GM18867 (cell line): ENCODE measurements at regions not wholly inside any gene's neighbourhood (a gene's known extent, or its start where the extent isn't known, plus 50 kb on each side); places are given as distances from the start of the nearest gene placed in this dataset.
A peak's percentile ranks its signal among the peaks of the same experiment; 100 is the strongest.

ENCODE experiments used
- ATAC-seq: cut with Tn5 transposase; IDR thresholded peaks from one replicate; pipeline ENCODE4 v1.9.1; 2021; ENCODE audit warnings: mild to moderate bottlenecking, moderate library complexity; ENCODE audit not compliant: unreplicated experiment

DNA sequence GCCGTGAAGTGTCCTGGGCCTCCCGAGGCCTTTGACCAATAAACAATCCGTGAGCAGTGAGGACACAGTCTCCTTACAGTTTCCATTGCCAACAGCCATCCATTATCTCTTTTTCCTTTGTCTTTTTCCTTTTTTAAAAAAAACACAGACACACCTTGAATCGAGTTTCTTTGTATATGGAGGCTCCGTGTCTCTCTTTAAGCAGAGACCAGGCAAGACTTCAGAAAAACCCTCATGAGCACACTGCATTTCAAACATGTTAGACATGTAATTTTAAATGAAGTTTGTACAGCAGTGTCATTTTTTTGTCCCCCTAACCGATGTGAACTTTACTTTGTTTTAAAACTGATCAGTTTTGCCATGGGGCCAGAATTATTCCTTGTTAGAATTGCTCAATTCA, 111.1 kb downstream of the SPTSSA start:
- no peak for ATAC-seq

DNA sequence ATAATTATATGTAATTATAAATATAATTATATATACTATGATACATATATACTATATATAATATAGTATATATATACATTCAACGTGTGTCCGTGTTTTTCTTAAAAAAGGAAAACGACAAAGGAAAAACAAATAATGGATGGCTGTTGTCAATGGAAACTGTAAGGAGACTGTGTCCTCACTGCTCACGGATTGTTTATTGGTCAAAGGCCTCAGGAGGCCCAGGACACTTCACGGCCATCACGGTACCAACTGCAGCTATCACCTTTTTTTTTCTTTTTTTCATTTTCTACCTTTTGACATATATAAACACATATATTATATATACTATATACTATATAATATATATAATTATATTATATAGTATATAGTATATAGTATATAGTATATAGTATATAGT, 113.4 kb downstream of the SPTSSA start:
- no peak for ATAC-seq

DNA sequence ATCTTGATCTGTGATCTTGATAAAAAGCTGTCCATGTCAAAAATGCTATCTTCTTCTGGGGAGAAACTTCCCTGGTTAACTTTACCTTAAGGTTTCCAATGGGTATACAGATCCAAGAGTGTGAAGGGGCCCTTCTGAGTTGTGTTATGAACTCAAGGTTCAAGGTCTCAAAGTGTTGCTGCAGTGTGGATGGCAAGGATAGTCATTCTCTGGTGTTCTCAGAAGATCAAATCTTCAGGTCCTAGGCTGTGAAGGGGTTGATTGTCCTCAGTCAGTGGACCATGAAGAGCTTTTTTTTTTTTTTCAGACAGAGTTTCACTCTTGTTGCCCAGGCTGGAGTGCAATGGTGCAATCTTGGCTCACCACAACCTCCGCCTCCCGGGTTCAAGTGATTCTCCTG, 114.4 kb downstream of the SPTSSA start:
- no peak for ATAC-seq

GRCh38 chr14:34345718-34346465, 116.1 kb downstream of the SPTSSA start:
- no peak for ATAC-seq

GRCh38 chr14:34344318-34344717, 117.7 kb downstream of the SPTSSA start:
- peak; percentile 70 for ATAC-seq

- no peak for ATAC-seq
Measured at GRCh38 chr14:34340025-34340625, 121.9 kb downstream of the SPTSSA start.

DNA sequence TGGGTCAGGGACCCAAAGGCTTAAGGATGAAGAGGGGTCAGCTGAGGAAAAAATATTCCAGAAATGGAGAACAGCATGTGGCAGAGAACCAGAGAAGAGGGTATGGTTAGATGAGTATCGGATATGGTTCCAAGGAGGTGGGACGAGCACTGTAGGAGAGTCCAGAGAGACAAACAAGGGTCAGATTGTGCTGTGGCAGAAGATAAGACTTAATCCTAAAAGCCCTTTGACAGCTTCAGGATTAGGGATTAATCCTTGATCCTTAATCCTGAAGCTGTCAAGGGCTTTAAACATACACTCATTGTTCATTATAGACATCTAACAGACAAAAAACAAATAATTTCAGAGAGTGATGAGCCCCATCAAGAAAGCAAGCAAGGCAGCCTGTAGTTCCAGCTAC, 124.0 kb downstream of the SPTSSA start:
- no peak for ATAC-seq

- ATAC-seq = no peak
Measured at GRCh38 chr14:34336501-34336900, 125.5 kb downstream of the SPTSSA start.

DNA sequence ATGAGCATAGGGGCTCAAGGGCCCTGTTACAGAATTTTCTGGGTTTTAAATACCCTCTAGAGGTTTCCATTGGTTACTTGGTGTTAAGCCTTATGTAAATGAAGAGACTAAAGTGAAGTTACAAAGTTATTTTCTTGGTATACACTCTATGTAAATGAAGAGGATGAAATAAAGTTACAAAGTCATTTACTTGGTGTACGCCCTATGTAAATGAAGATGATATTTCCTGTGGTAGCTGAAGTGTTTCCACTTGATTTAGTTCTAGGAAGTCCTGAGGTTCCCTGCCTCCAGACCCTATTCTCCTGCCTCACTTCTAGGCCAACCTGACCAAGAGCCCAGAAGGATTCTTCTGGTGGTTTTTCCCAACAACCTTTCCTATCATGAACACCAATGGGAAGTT, 126.1 kb downstream of the SPTSSA start:
- no peak for ATAC-seq

GRCh38 chr14:34334329-34334728, 127.7 kb downstream of the SPTSSA start:
- ATAC-seq = no peak

- peak; percentile 95 for ATAC-seq
Measured at GRCh38 chr14:34331728-34332623, 130.1 kb downstream of the SPTSSA start.

DNA sequence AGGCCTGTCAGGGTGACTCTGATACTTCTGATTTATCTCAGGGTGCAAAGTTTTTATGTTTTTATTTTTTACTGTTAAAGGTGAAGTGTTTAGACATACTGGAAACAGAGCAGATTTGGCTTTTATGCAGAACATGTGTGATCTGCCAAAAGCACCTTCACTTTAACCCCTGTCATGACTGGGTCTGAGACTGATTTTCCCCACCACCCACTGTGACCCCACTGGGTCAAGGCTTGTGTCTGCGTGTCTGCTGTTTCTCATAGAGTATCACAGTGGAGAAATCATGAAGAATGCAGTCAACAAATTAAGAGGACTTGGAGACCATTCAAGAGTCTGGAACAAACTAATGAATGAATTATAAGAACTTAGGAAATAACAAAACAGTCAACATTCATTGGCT, 131.2 kb downstream of the SPTSSA start:
- no peak for ATAC-seq

DNA sequence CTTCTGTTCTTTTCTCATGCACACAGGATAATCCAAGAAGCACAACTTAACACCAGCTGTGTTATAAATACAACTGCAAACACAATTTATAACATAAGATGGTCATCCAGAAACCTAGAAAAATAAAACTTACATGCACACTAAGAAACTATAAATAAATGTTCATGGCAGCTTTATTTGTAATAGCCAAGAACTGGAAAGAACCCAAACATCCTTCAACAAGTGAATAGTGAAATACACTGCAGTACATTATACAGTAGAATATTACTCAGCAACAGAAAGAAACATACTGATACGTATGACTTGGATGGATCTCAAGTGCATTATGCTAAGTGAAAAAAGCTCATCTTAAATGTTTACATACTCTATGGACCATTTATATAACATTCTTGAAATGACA, 132.7 kb downstream of the SPTSSA start:
- no peak for ATAC-seq

- ATAC-seq = no peak
Measured at GRCh38 chr14:34328178-34328577, 133.9 kb downstream of the SPTSSA start.

GRCh38 chr14:34325493-34325892, 136.5 kb downstream of the SPTSSA start:
- no peak for ATAC-seq

DNA sequence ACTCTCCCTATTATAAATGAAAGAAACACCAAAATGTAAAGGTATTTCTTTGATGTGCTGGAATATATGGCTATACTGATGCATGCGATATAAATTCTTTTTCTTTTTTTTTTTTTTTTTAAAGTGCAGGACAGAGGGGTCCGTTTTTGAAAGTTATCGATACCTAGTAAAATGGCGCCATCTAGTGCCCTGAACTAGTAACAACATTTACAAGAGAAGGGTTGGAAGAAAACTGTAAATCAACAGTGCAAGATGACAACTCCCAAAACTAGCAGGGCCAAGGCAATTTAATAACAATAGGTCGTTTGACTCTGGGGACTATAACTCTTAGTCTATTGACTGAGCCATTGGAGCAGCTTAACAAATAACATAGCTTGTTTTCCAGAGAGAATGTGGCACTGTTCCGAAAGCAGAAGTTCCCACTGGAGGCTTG, 137.7 kb downstream of the SPTSSA start:
- ATAC-seq = no peak

- peak; percentile 85 for ATAC-seq
Measured at GRCh38 chr14:34322940-34323418, 139.1 kb downstream of the SPTSSA start.

DNA sequence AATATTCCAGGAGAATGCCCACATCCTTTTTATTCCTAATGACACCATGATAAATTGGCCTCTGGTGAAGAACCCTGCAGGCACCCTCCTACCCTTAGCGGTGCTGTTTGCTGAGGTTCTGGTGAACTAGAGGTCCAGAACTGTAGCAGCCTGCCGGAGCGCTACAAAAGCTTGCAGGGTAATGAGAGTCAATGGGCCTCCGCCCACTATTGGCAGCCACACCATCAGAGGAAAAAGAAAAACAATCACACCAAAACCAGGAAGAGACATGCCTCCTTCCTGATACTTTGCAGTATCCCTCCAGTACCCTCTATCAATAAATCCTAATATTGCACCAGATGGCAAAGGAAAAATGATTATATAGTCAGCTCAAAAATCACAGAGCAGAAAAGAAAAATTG, 142.9 kb downstream of the SPTSSA start:
- no peak for ATAC-seq

DNA sequence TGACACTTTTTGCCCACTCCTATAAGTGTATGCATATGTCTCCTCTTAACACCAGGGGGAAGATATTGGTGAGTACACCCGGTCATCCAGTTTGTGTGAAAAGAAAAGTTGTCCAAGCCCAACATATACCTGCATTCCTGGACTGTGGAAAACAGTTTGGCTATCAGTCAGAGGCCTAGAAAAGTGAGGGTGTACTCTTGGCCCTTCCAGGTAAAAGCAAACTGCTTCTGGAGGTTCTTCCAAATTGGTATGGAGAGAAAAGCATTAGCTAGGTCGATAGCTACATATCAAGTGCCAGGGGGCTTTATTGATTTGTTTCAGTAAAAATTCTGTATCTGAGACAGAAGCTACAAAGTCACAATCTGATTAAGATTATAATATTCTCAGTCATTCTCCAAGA, 144.0 kb downstream of the SPTSSA start:
- ATAC-seq = no peak

DNA sequence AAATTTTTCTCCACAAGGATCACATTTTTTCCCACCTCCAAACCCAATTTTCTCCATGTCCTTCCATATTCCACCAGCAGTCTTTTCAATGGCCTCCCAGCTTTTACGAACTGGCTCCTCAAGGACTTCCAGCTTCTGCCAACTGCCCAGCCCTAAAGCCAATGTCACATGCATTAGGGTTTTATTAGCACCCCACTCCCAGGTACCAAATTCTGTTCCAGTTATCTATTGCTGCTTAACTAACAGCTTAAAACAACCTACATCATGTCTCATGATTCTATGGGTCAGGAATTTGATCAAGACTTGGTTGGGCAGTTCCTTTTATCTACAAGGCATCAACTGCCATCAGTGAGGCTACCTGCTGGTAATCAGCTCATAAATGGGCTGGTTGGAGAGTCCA, 151.3 kb downstream of the SPTSSA start:
- ATAC-seq = no peak

GRCh38 chr14:34303811-34304210, 158.2 kb downstream of the SPTSSA start:
- no peak for ATAC-seq

- ATAC-seq = no peak
Measured at GRCh38 chr14:34302654-34303053, 159.4 kb downstream of the SPTSSA start.
